Activated naive CD4-positive, alpha-beta T cell treated with anti-CD3 and anti-CD28 coated beads, Interleukin-2, amount 10 ng/mL, durations not matched to agents 7 days and 5 days (primary cell): ENCODE measurements at regions not wholly inside any gene's neighbourhood (a gene's known extent, or its start where the extent isn't known, plus 50 kb on each side); places are given as distances from the start of the nearest gene placed in this dataset.

Source experiments
- CTCF ChIA-PET: fragments of 350-600 bp; sonication (Branson Sonifier 250); formaldehyde crosslinking; loops from one replicate; lab custom pipeline; 2021; ENCODE audit warnings: antibody characterized with exemption; lab: Charles Lee
- DNase-seq: peaks from one replicate; pipeline ENCODE4 v3.0.0-alpha.2; 2020
- H3K27ac Mint-ChIP-seq: one replicate; pipeline ENCODE4 v1.8.0; 2021; ENCODE audit warnings: mild to moderate bottlenecking, moderate library complexity, mixed read lengths
- H3K27me3 Mint-ChIP-seq: one replicate; pipeline ENCODE4 v1.8.0; 2021; ENCODE audit warnings: mild to moderate bottlenecking, mixed read lengths
- H3K36me3 Mint-ChIP-seq: one replicate; pipeline ENCODE4 v1.8.0; 2021; ENCODE audit warnings: mixed read lengths
- H3K4me1 Mint-ChIP-seq: one replicate; pipeline ENCODE4 v1.8.0; 2021; ENCODE audit warnings: mixed read lengths
- H3K4me3 Mint-ChIP-seq: one replicate; pipeline ENCODE4 v1.8.0; 2021; ENCODE audit warnings: mild to moderate bottlenecking, moderate library complexity, mixed read lengths
- H3K9me3 Mint-ChIP-seq: one replicate; pipeline ENCODE4 v1.8.0; 2021; ENCODE audit warnings: mixed read lengths

GRCh38 chr3:118292841-118293240, 741.8 kb downstream of the IGSF11 start:
- CTCF ChIA-PET: no interaction called here
- DNase-seq: no peak
- no peaks in the 10 kb centered on the region for H3K27me3 Mint-ChIP-seq
- no peak overlapping the region for H3K4me3 Mint-ChIP-seq
- H3K27ac Mint-ChIP-seq: no peak overlapping the region
- no peaks in the 10 kb centered on the region for H3K4me1 Mint-ChIP-seq
- no peaks in the 10 kb centered on the region for H3K36me3 Mint-ChIP-seq
- H3K9me3 Mint-ChIP-seq: peaks cover 3% of the 10 kb centered on the region

- no peaks in the 10 kb centered on the region for H3K36me3 Mint-ChIP-seq
- H3K4me3 Mint-ChIP-seq: no peak overlapping the region
- no peaks in the 10 kb centered on the region for H3K9me3 Mint-ChIP-seq
- no peaks in the 10 kb centered on the region for H3K4me1 Mint-ChIP-seq
- CTCF ChIA-PET: no interaction called here
- H3K27me3 Mint-ChIP-seq: no peaks in the 10 kb centered on the region
- DNase-seq: no peak
- no peak overlapping the region for H3K27ac Mint-ChIP-seq
Measured at GRCh38 chr3:118298133-118298532, 736.5 kb downstream of the IGSF11 start.

GRCh38 chr3:118304557-118304956, 730.1 kb downstream of the IGSF11 start:
- no peak overlapping the region for H3K4me3 Mint-ChIP-seq
- CTCF ChIA-PET: no interaction called here
- peaks cover 1% of the 10 kb centered on the region for H3K9me3 Mint-ChIP-seq
- no peak overlapping the region for H3K27ac Mint-ChIP-seq
- H3K36me3 Mint-ChIP-seq: no peaks in the 10 kb centered on the region
- no peak for DNase-seq
- H3K27me3 Mint-ChIP-seq: no peaks in the 10 kb centered on the region
- no peaks in the 10 kb centered on the region for H3K4me1 Mint-ChIP-seq

GRCh38 chr3:118332699-118333098, 701.9 kb downstream of the IGSF11 start:
- Mint-ChIP-seq H3K4me1 (no peaks in the 10 kb centered on the region), H3K36me3 (no peaks in the 10 kb centered on the region), H3K4me3 (no peak overlapping the region), H3K9me3 (peaks cover 29% of the 10 kb centered on the region), H3K27ac (no peak overlapping the region), H3K27me3 (no peaks in the 10 kb centered on the region)
- DNase-seq: no peak
- CTCF ChIA-PET: no interaction called here

GRCh38 chr3:118337649-118338048, 697.0 kb downstream of the IGSF11 start:
- Mint-ChIP-seq H3K4me1 (no peaks in the 10 kb centered on the region), H3K9me3 (peaks cover 15% of the 10 kb centered on the region), H3K27me3 (no peaks in the 10 kb centered on the region), H3K36me3 (no peaks in the 10 kb centered on the region), H3K27ac (no peak overlapping the region), H3K4me3 (no peak overlapping the region)
- DNase-seq: no peak
- CTCF ChIA-PET: no interaction called here

GRCh38 chr3:118347396-118348168, 687.1 kb downstream of the IGSF11 start:
- CTCF ChIA-PET: no interaction called here
- H3K36me3 Mint-ChIP-seq: no peaks in the 10 kb centered on the region
- no peak overlapping the region for H3K4me3 Mint-ChIP-seq
- no peak for DNase-seq
- H3K9me3 Mint-ChIP-seq: peaks cover 9% of the 10 kb centered on the region
- no peak overlapping the region for H3K27ac Mint-ChIP-seq
- no peaks in the 10 kb centered on the region for H3K4me1 Mint-ChIP-seq
- H3K27me3 Mint-ChIP-seq: no peaks in the 10 kb centered on the region

- H3K4me1 Mint-ChIP-seq: no peaks in the 10 kb centered on the region
- CTCF ChIA-PET: no interaction called here
- H3K36me3 Mint-ChIP-seq: no peaks in the 10 kb centered on the region
- peaks cover 9% of the 10 kb centered on the region for H3K9me3 Mint-ChIP-seq
- no peak overlapping the region for H3K27ac Mint-ChIP-seq
- no peak for DNase-seq
- H3K4me3 Mint-ChIP-seq: no peak overlapping the region
- H3K27me3 Mint-ChIP-seq: no peaks in the 10 kb centered on the region
Measured at GRCh38 chr3:118348169-118348557, 686.5 kb downstream of the IGSF11 start.

GRCh38 chr3:118354556-118354955, 680.1 kb downstream of the IGSF11 start:
- no peak overlapping the region for H3K4me3 Mint-ChIP-seq
- no peaks in the 10 kb centered on the region for H3K4me1 Mint-ChIP-seq
- H3K27me3 Mint-ChIP-seq: no peaks in the 10 kb centered on the region
- no peaks in the 10 kb centered on the region for H3K36me3 Mint-ChIP-seq
- H3K27ac Mint-ChIP-seq: no peak overlapping the region
- CTCF ChIA-PET: no interaction called here
- no peak for DNase-seq
- H3K9me3 Mint-ChIP-seq: peaks cover 42% of the 10 kb centered on the region

- DNase-seq: no peak
- Mint-ChIP-seq H3K36me3 (no peaks in the 10 kb centered on the region), H3K4me1 (no peaks in the 10 kb centered on the region), H3K4me3 (no peak overlapping the region), H3K27me3 (no peaks in the 10 kb centered on the region), H3K27ac (no peak overlapping the region), H3K9me3 (peaks cover 12% of the 10 kb centered on the region)
- CTCF ChIA-PET: no interaction called here
Measured at GRCh38 chr3:118369892-118370491, 664.7 kb downstream of the IGSF11 start.

- Mint-ChIP-seq H3K27ac (no peak overlapping the region), H3K27me3 (no peaks in the 10 kb centered on the region), H3K36me3 (no peaks in the 10 kb centered on the region), H3K9me3 (peaks cover 12% of the 10 kb centered on the region), H3K4me1 (no peaks in the 10 kb centered on the region), H3K4me3 (no peak overlapping the region)
- no peak for DNase-seq
- CTCF ChIA-PET: no interaction called here
Measured at GRCh38 chr3:118380576-118380975, 654.1 kb downstream of the IGSF11 start.

GRCh38 chr3:118396491-118396890, 638.2 kb downstream of the IGSF11 start:
- CTCF ChIA-PET: no interaction called here
- Mint-ChIP-seq H3K27me3 (no peaks in the 10 kb centered on the region), H3K4me1 (no peaks in the 10 kb centered on the region), H3K36me3 (no peaks in the 10 kb centered on the region), H3K9me3 (no peaks in the 10 kb centered on the region), H3K27ac (no peak overlapping the region), H3K4me3 (no peak overlapping the region)
- no peak for DNase-seq

GRCh38 chr3:118400086-118400485, 634.6 kb downstream of the IGSF11 start:
- no peak overlapping the region for H3K4me3 Mint-ChIP-seq
- DNase-seq: no peak
- CTCF ChIA-PET: no interaction called here

GRCh38 chr3:118400886-118401285, 633.8 kb downstream of the IGSF11 start:
- Mint-ChIP-seq H3K27ac (no peak overlapping the region), H3K4me3 (no peak overlapping the region), H3K4me1 (no peaks in the 10 kb centered on the region), H3K9me3 (no peaks in the 10 kb centered on the region), H3K27me3 (no peaks in the 10 kb centered on the region), H3K36me3 (no peaks in the 10 kb centered on the region)
- CTCF ChIA-PET: no interaction called here
- no peak for DNase-seq

More at GRCh38 chr3:118400086-118400485, 634.6 kb downstream of the IGSF11 start:
- H3K27ac Mint-ChIP-seq: no peak overlapping the region
- no peaks in the 10 kb centered on the region for H3K27me3 Mint-ChIP-seq
- H3K36me3 Mint-ChIP-seq: no peaks in the 10 kb centered on the region
- no peaks in the 10 kb centered on the region for H3K9me3 Mint-ChIP-seq
- no peaks in the 10 kb centered on the region for H3K4me1 Mint-ChIP-seq

- no peaks in the 10 kb centered on the region for H3K36me3 Mint-ChIP-seq
- H3K4me3 Mint-ChIP-seq: no peak overlapping the region
- no peaks in the 10 kb centered on the region for H3K9me3 Mint-ChIP-seq
- no peak for DNase-seq
- no peaks in the 10 kb centered on the region for H3K4me1 Mint-ChIP-seq
- CTCF ChIA-PET: no interaction called here
- H3K27ac Mint-ChIP-seq: no peak overlapping the region
- no peaks in the 10 kb centered on the region for H3K27me3 Mint-ChIP-seq
Measured at GRCh38 chr3:118401887-118402286, 632.8 kb downstream of the IGSF11 start.

- H3K4me3 Mint-ChIP-seq: no peak overlapping the region
- H3K4me1 Mint-ChIP-seq: no peaks in the 10 kb centered on the region
- H3K36me3 Mint-ChIP-seq: no peaks in the 10 kb centered on the region
- no peaks in the 10 kb centered on the region for H3K9me3 Mint-ChIP-seq
- CTCF ChIA-PET: no interaction called here
- no peaks in the 10 kb centered on the region for H3K27me3 Mint-ChIP-seq
- DNase-seq: no peak
- no peak overlapping the region for H3K27ac Mint-ChIP-seq
Measured at GRCh38 chr3:118402971-118403370, 631.7 kb downstream of the IGSF11 start.
